ENCODE measurements at regions not wholly inside any gene's neighbourhood (a gene's known extent, or its start where the extent isn't known, plus 50 kb on each side); places are given as distances from the start of the nearest gene placed in this dataset.
"Not testable (repeated sequence)": the region's sequence is repeated elsewhere in the genome, so short reads cannot be mapped to it uniquely, and the experiment has no call there.

- no peaks in the 10 kb centered on the region for H3K36me3 Mint-ChIP-seq (ENCODE audit: low read depth)
- H3K4me3 Mint-ChIP-seq = no peak overlapping the region
- H3K27me3 Mint-ChIP-seq (ENCODE audit: low read depth) = no peaks in the 10 kb centered on the region
- no peak overlapping the region for H3K27ac Mint-ChIP-seq
- H3K4me1 Mint-ChIP-seq (ENCODE audit: low read depth) = no peaks in the 10 kb centered on the region
- no peaks in the 10 kb centered on the region for H3K9me3 Mint-ChIP-seq
Measured at GRCh38 chr2:18047213-18047611, 168.7 kb downstream of the KCNS3 start.

GRCh38 chr2:18046558-18047212 is 168.2 kb downstream of the KCNS3 start:
- H3K4me1 Mint-ChIP-seq (ENCODE audit: low read depth) = no peaks in the 10 kb centered on the region
- H3K27me3 Mint-ChIP-seq (ENCODE audit: low read depth) = no peaks in the 10 kb centered on the region
- no peaks in the 10 kb centered on the region for H3K9me3 Mint-ChIP-seq
- no peak overlapping the region for H3K4me3 Mint-ChIP-seq
- no peaks in the 10 kb centered on the region for H3K36me3 Mint-ChIP-seq (ENCODE audit: low read depth)
- no peak overlapping the region for H3K27ac Mint-ChIP-seq

DNA sequence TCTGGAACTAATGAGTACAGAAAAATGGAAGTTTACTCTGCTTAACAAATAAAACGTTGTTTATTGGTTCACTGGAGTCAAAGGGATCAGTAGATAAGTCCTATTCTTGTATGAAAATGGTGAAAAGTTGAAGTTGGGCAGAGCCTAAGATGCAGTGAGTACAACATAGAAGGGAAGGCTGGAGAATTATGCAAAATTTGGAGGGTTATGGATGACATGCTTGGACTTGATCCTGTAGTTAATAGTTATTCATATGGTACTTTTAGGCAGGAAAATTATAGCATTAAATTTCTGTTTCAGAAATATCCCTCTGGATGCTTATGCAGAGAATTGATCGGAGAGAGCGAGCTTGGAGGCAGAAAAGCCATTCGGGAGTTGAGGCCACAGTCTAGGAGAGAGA is 167.6 kb downstream of the KCNS3 start:
- H3K27me3 Mint-ChIP-seq (ENCODE audit: low read depth) = no peaks in the 10 kb centered on the region

DNA sequence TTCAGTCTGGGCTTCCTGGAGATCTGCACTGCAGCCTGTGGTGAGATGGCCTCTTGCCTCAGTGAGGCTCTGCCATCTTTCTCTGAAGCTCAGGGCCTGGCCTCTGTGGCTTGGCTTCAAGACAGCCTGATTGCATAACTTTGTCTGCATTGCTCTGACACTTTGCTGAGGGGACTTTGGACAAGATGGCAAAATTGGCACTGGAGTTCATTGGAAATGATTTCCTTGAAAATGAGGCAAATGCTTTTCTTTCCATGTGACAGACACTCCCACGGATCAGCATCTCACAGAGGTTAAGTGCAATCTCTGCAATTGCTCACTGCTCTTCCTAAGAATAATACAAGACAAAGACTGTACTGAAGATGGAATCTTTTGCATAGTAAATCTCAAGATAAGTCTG is 166.8 kb downstream of the KCNS3 start:
- H3K4me1 Mint-ChIP-seq (ENCODE audit: low read depth) = no peaks in the 10 kb centered on the region
- no peak overlapping the region for H3K4me3 Mint-ChIP-seq
- H3K27me3 Mint-ChIP-seq (ENCODE audit: low read depth) = no peaks in the 10 kb centered on the region
- no peaks in the 10 kb centered on the region for H3K9me3 Mint-ChIP-seq
- no peaks in the 10 kb centered on the region for H3K36me3 Mint-ChIP-seq (ENCODE audit: low read depth)
- H3K27ac Mint-ChIP-seq = no peak overlapping the region

More for the DNA sequence above, 167.6 kb downstream of the KCNS3 start:
- Mint-ChIP-seq H3K4me1 (ENCODE audit: low read depth) (no peaks in the 10 kb centered on the region), H3K36me3 (ENCODE audit: low read depth) (no peaks in the 10 kb centered on the region), H3K27ac (no peak overlapping the region), H3K4me3 (no peak overlapping the region), H3K9me3 (no peaks in the 10 kb centered on the region)

GRCh38 chr2:18017381-18017780 is 138.9 kb downstream of the KCNS3 start:
- H3K27ac Mint-ChIP-seq; H3K9me3 Mint-ChIP-seq; H3K36me3 Mint-ChIP-seq (ENCODE audit: low read depth); H3K4me1 Mint-ChIP-seq (ENCODE audit: low read depth); H3K27me3 Mint-ChIP-seq (ENCODE audit: low read depth); H3K4me3 Mint-ChIP-seq: not testable (repeated sequence)

DNA sequence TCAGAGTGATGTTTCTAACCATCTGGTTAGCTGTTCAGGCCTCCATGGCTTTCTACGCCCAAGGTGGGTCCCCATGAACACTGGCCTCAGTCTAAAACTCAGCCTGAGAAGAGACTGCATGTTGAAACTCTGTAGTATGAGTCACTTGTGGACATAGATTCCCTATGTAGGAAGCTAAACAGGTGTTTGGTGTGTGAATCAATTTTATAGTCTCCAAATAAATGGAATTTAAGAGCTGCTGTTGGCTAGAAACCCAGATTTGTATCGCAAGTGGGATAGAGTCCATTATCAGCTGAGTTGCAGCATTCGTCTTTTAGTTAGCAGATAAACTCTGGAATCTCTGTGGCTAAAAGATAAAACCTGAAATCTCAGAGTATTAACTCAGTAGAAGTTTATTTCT is 131.4 kb downstream of the KCNS3 start:
- Mint-ChIP-seq H3K4me3 (no peak overlapping the region), H3K9me3 (no peaks in the 10 kb centered on the region), H3K27me3 (ENCODE audit: low read depth) (no peaks in the 10 kb centered on the region), H3K4me1 (ENCODE audit: low read depth) (no peaks in the 10 kb centered on the region), H3K36me3 (ENCODE audit: low read depth) (no peaks in the 10 kb centered on the region), H3K27ac (no peak overlapping the region)

DNA sequence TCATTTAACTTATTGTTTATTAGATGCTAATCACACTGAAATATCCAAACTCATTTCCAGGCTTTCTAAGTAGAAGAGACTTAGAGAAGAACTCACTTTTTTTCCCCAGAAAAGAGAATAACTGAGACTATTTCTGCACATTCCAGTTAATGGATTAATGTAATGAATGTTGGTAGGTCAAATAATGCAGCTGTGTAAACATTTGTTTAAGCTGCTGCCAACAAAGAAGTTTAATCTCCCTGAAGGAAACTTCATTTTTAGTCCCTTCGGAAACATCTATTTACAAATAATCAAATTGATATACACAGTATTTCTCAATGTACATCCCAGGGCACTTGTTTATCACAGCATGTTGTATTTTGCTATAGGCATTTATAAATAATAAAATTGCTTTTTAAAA is 126.9 kb downstream of the KCNS3 start:
- Mint-ChIP-seq H3K4me1 (ENCODE audit: low read depth) (no peaks in the 10 kb centered on the region), H3K4me3 (no peak overlapping the region), H3K9me3 (no peaks in the 10 kb centered on the region), H3K27ac (no peak overlapping the region), H3K36me3 (ENCODE audit: low read depth) (no peaks in the 10 kb centered on the region), H3K27me3 (ENCODE audit: low read depth) (no peaks in the 10 kb centered on the region)

DNA sequence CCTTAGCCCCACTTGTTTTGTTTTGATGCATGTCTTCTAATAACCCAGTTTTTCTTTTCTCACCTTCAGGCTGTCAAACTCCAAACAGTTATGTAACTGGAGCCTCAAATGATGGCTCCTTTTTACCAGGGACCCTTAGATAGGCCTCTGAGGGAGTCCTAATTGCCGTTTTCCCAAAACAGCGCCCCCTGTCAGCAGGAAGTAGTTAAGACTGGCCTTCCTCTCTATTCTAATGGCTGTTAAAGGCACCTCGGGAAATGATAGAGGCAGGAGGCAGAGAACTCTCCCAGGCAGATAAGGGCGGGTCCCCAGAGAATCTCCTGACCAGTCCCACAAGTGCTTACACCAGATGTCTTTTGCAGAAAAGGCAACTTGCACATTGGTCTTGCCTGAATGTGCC is 123.2 kb downstream of the KCNS3 start:
- no peaks in the 10 kb centered on the region for H3K9me3 Mint-ChIP-seq
- no peaks in the 10 kb centered on the region for H3K4me1 Mint-ChIP-seq (ENCODE audit: low read depth)
- no peak overlapping the region for H3K27ac Mint-ChIP-seq
- no peak overlapping the region for H3K4me3 Mint-ChIP-seq
- H3K27me3 Mint-ChIP-seq (ENCODE audit: low read depth) = no peaks in the 10 kb centered on the region
- no peaks in the 10 kb centered on the region for H3K36me3 Mint-ChIP-seq (ENCODE audit: low read depth)

GRCh38 chr2:17996978-17997377 is 118.5 kb downstream of the KCNS3 start:
- Mint-ChIP-seq H3K4me1 (ENCODE audit: low read depth) (no peaks in the 10 kb centered on the region), H3K27me3 (ENCODE audit: low read depth) (no peaks in the 10 kb centered on the region), H3K27ac (no peak overlapping the region), H3K36me3 (ENCODE audit: low read depth) (no peaks in the 10 kb centered on the region), H3K9me3 (no peaks in the 10 kb centered on the region), H3K4me3 (no peak overlapping the region)

GRCh38 chr2:17995593-17995992 is 117.1 kb downstream of the KCNS3 start:
- H3K9me3 Mint-ChIP-seq = no peaks in the 10 kb centered on the region
- no peak overlapping the region for H3K27ac Mint-ChIP-seq
- H3K4me1 Mint-ChIP-seq (ENCODE audit: low read depth) = no peaks in the 10 kb centered on the region
- H3K36me3 Mint-ChIP-seq (ENCODE audit: low read depth) = no peaks in the 10 kb centered on the region
- H3K27me3 Mint-ChIP-seq (ENCODE audit: low read depth) = no peaks in the 10 kb centered on the region
- no peak overlapping the region for H3K4me3 Mint-ChIP-seq

Measured in T-helper 1 cell treated with Interleukin-12 subunit alpha and Interleukin-12 subunit beta and Interleukin-4 antibody, amounts not matched to agents 30 μg/mL and 1 μg/mL, for 36 hours (primary cell).